HG03442 (cell line): ENCODE measurements at regions not wholly inside any gene's neighbourhood (a gene's known extent, or its start where the extent isn't known, plus 50 kb on each side); places are given as distances from the start of the nearest gene placed in this dataset.

Experiments used
- ATAC-seq: cut with Tn5 transposase; IDR thresholded peaks from one replicate; pipeline ENCODE4 v1.9.1; 2021; ENCODE audit warnings: mild to moderate bottlenecking, moderate library complexity; ENCODE audit not compliant: unreplicated experiment

DNA sequence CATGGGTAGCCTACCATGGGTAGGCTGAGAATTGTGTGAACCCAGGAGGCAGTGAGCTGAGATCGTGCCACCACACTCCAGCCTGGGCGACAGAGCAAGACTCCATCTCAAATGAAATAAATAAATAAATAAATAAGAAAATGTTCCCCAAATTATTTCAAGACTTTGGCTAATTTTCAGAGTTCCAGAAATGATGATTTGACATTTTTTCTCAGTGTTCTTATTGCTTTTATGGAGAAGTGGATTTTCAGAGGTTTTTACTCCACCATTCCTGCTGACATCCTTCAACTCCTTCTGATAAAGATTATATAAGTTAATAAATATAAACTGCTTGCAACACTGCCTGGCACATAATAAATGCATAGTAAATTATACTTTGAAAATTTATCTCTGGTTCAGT lies 80.4 kb upstream of the PRKCQ start:
- ATAC-seq = no peak

GRCh38 chr10:6659451-6659850 lies 79.4 kb upstream of the PRKCQ start:
- ATAC-seq = no peak

- ATAC-seq = no peak
Observed at GRCh38 chr10:6657669-6658068, 77.6 kb upstream of the PRKCQ start.

- ATAC-seq = no peak
Observed at GRCh38 chr10:6657196-6657595, 77.1 kb upstream of the PRKCQ start.

DNA sequence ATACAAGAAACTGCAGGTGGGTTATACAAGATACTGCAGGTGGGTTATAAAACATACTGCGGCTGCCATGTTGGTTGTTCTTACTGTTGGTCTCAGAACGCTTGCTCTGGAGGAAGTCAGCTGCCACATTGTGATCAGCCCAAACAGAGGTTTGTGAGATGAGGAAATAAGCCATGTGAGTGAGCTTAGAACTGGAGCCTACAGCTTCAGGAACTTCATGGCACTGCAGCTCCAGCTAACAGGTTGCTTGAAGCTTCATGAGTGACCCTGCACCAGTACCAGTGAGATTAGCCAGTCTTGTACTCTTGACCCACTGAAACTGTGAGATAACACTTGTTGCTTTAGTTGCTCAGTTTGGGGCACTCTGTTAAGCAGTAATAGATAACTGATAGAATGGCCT lies 74.5 kb upstream of the PRKCQ start:
- ATAC-seq = no peak

GRCh38 chr10:6650586-6650985 lies 70.5 kb upstream of the PRKCQ start:
- ATAC-seq = no peak

DNA sequence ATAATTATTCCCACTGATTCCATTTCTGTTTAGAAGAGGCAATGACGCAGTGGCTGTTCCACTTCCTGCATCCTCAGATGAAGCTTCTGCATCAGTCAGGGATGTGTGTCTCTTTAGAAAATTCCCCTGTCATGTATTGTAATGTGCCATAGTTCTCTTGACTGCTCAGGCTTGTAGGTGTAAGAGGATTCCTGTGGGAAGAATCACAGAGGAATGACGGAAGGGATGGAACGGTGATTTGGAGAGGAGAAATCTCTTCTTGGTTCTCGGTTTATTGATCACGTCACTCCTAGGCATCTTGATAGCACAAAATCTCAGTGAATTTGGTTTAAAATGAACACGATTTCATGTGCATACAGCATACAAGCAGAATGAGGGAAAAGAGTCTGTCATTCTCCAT lies 69.8 kb upstream of the PRKCQ start:
- ATAC-seq = no peak

DNA sequence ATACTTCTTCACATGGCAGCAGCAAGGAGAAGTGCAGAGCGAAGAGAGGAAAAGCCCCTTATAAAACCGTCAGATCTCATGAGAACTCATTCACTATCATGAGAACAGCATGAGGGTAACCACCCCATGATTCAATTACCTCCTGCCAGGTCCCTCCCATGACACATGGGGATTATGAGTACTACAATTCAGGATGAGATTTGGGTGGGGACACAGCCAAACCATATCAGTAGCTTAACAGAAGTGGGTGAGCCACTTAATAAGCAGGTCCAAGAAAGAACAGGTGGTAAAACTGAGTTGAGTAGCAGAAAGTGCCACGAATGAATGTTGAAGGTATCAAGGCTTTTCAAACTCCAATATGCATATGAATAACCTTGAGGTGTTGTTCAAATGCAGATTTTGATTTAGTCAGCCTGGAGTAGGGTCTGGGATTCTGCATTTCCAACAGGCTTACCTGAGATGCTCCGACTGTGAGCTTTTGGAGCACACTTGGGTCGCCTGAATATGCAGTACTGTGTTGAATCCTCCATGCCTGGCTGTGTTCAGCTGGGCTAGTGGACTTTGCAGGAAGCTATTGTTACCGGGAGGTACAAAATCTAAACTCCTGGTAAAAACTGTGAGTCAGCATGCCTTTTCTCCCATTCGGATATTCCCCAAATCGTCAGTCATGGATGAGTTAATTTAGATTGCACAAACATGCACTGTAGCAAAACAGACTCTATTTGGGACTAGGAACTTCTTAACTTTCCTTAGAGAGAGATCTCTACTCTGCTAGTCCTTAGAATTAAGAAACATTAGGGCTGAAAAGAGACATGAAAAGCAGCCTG lies 69.0 kb upstream of the PRKCQ start:
- no peak for ATAC-seq

DNA sequence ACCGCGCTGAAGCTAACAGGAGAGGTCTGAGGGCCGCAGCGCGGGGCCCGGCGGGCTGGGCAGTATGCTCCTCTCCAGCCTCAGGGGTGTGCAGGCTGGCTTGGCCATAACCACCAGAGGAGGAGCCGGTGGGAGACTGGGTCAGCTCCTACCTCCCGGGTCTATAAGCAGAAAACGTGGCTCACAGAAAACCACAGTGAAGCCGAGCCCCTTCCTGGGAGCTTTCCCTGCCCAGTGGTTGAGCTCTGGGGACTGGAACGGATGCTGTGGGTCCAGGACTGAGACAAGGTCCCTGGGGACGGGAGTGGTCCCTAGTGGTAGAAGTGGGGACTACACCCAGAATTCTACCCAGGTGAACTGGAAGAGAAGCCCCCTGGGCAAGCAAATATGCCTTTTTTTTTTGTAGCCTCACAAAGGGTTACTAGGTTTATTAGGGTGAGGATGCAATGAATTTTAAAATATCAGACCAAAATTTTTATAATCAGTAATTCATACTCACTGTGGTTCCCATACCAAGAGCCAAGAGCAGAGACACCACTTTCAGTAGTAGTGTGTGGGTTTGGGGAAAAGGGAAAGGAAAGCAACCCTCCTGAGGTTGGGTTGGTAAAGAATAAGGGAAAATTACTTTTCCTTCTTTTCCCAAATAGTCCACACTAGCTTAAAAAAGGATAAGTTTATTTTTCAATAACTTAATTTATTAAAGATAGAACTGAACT lies 67.9 kb upstream of the PRKCQ start:
- peak; percentile 59 for ATAC-seq

GRCh38 chr10:6643962-6644361 lies 63.9 kb upstream of the PRKCQ start:
- no peak for ATAC-seq

- ATAC-seq = no peak
Observed at GRCh38 chr10:6642876-6643275, 62.8 kb upstream of the PRKCQ start.

DNA sequence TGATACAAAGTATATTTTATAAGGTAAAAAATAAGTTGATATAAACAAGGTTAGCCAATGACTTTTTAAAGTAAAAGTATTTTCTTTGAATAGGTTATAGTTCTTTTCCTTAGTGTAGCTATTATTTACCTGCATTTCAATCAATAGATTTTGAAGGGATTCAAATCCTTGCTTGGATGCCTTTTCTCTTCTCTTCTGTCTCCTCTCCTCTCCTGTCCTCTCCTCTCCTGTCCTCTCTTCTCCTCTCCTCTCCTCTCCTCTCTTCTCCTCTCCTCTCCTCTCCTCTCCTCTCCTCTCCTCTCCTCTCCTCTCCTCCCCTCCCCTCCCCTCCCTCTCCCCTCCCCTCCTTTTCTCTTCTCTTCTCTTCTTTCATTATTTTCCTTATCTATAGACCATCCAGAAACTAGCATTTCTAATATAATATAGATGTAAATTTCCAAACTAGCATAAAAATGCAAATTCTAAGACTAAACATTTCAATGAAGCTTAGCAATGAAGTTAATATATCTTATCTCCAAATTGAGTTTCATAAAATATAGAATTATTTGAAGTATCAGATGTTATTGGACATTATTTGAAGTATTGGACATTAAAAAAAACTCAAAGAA lies 60.5 kb upstream of the PRKCQ start:
- no peak for ATAC-seq

DNA sequence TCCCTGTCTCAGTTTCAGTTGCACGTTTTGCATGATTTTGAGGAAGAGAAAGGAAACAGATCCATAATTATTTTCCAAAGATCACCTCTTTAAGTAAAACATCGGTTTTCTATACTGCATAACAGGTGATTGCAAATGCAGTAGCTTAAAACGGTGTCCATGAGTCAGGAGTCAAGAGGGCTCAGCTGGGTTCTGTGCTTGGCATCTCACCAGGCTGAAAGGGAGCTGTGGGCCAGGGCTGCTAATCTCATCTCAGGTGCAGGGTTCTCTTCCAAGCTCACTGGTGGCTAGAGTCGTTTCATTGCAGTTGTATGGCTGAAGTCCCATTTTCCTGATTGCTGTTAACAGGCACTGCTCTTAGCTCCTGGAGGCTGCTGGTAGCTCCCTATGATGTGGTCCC lies 57.0 kb upstream of the PRKCQ start:
- ATAC-seq = no peak

GRCh38 chr10:6635784-6636183 lies 55.7 kb upstream of the PRKCQ start:
- ATAC-seq = no peak
